ENCODE measurements at regions not wholly inside any gene's neighbourhood (a gene's known extent, or its start where the extent isn't known, plus 50 kb on each side); places are given as distances from the start of the nearest gene placed in this dataset.

GRCh38 chr7:21305455-21306235 is 122.2 kb upstream of the SP4 start:
- no peak for TF ChIP-seq POLR2AphosphoS5 (IDR thresholded peaks at IDR 0.05)
- no peak for TF ChIP-seq POLR2A (IDR thresholded peaks at IDR 0.05)
- TF ChIP-seq CTCF (IDR thresholded peaks at IDR 0.05): no peak

Measured in sigmoid colon (tissue), 4 donors.